Astrocyte of the spinal cord (primary cell): ENCODE measurements at regions not wholly inside any gene's neighbourhood (a gene's known extent, or its start where the extent isn't known, plus 50 kb on each side); places are given as distances from the start of the nearest gene placed in this dataset.

ENCODE experiments used
- DNase-seq: peaks from one replicate; pipeline ENCODE4 v3.0.0; 2011; ENCODE audit warnings: low read depth, low spot score
- H3K4me3 ChIP-seq: 2 replicates; pipeline ENCODE4 v1.5.1; 2011; ENCODE audit warnings: low read depth, mild to moderate bottlenecking, low read length, moderate library complexity
- CTCF ChIP-seq: IDR thresholded peaks from 2 replicates; pipeline ENCODE4 v1.5.1; 2012; ENCODE audit warnings: low read depth, mild to moderate bottlenecking, low read length, inconsistent platforms
- in situ Hi-C: cut with HindIII; loops from 2 replicates; pipeline ENCODE4 v1.10.0; 2017; ENCODE audit warnings: low sequenced_read_pairs

GRCh38 chrX:125089761-125090445 is 229.8 kb upstream of the TEX13C start:
- in situ Hi-C loops: no loop called here
- TF ChIP-seq CTCF: no peak
- no peak overlapping the region for H3K4me3 ChIP-seq
- DNase-seq: no peak

- H3K4me3 ChIP-seq: no peak overlapping the region
- DNase-seq: no peak
- TF ChIP-seq CTCF: no peak
- in situ Hi-C loops: no loop called here
Measured at GRCh38 chrX:125093852-125094251, 225.8 kb upstream of the TEX13C start.

DNA sequence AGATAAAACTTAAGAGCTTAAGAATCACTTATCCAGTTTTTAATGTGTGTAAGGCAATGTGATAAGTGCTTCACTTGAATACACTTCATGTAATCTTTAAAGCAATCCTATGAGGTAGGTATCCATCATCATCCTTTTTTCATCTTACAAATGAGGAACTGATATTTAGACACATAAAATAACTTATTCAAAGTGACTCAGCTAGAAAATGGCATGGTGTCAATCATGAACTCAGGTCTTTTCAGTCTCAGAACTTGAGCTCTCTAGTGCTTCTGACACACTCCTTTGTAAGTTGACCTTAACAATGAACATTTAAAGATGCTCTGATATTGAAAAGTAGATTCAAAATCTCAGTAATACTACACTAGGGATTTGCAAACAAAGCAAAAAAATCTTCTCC is 224.8 kb upstream of the TEX13C start:
- no peak for TF ChIP-seq CTCF
- H3K4me3 ChIP-seq: no peak overlapping the region
- in situ Hi-C loops: no loop called here
- no peak for DNase-seq

DNA sequence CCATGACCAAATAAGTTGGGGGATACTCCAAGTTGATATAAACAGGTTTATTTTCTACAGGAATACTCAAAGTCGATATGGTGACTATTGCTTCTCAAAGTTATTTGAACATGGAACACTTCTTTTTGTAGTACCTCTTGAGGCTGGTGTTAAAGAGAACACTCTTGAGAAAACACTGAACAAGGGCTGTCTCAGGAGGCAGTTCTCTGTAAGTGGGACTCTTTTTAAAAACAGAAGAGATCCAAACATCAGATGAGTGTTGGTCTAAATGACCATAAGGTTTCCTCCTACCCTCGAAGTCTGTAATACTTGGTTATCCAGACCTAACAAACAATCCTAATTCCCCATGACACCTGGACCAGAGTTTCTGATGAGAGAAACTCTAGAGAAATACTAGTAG is 223.2 kb upstream of the TEX13C start:
- in situ Hi-C loops: no loop called here
- H3K4me3 ChIP-seq: no peak overlapping the region
- no peak for DNase-seq
- no peak for TF ChIP-seq CTCF

DNA sequence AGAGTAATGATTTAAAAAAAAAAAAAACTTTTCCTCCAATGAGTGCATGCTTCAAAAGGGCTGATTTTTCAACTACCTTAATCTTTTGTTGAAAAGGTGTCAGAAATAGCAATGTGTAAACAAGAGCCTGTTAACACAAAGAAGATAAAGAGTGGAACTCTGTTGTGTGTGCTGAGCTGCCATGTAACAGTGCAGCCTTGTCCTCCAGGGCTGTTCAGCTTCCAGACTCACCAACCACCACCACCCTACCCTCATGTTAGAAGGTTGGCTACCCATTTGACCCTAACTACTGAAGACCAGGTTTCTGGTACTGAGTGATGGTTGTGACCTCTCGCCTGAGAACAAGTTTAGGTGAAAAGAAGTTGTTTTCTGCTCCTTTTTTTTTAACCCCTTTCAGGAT is 222.8 kb upstream of the TEX13C start:
- no peak for DNase-seq
- H3K4me3 ChIP-seq: no peak overlapping the region
- no peak for TF ChIP-seq CTCF
- in situ Hi-C loops: no loop called here

DNA sequence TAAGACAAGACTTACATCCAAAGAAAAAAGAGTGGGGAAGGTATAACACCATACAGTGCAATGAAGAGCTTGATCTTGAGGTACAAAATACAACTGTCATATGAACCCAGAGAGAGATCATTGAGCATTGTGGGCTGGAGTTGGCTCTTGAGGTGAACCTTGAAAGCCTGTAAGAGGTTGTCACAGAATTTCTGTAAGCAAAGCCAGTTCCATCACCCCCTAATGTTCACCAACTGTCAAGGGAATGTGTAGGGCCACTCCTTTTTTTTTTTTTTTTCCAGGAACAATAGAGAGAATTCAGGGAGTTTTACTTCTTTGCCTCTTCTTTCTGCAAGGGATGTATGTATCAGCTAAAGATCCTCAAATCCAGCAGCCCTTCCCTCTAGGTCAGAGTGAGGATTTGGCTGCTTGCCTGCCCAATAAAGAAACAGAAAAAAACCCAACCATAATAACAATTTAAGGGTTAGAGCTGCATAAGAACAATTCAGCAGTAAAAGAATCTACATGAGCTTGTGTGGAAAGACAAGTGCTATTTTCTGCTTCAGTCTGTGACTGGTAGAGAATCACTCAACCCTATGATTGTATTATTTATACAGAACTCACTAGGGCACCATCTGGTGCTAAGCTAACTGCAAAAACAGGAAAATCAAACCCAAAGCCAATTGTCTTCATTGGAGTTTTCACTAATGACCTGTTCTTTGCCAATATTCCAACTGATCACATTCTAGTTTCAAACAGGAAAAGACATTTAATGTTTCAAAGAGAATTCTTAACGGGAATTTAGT is 217.5 kb upstream of the TEX13C start:
- DNase-seq: no peak
- H3K4me3 ChIP-seq: no peak overlapping the region
- no peak for TF ChIP-seq CTCF
- in situ Hi-C loops: no loop called here
